DOHH2 (cell line): ENCODE measurements at regions not wholly inside any gene's neighbourhood (a gene's known extent, or its start where the extent isn't known, plus 50 kb on each side); places are given as distances from the start of the nearest gene placed in this dataset.

Experiments used
- H3F3A ChIP-seq: fragments of 200-600 bp; sonication (generic), shearing (Covaris generic); 2 replicates; pipeline ENCODE4 v1.6.0; 2016; ENCODE audit warnings: antibody characterized with exemption, mild to moderate bottlenecking; ENCODE audit not compliant: control insufficient read depth, insufficient read depth
- H3K27ac ChIP-seq: fragments of 200-600 bp; sonication (generic); 2 replicates; pipeline ENCODE4 v1.5.1; 2014; ENCODE audit warnings: low read depth, mild to moderate bottlenecking, low read length, moderate library complexity
- H3K27me3 ChIP-seq: fragments of 200-600 bp; sonication (generic); 2 replicates; pipeline ENCODE4 v1.6.1; 2014; ENCODE audit warnings: mild to moderate bottlenecking, low read length, mixed read lengths; ENCODE audit not compliant: control insufficient read depth
- H3K36me3 ChIP-seq: fragments of 200-600 bp; sonication (generic); 2 replicates; pipeline ENCODE4 v1.6.1; 2014; ENCODE audit warnings: mild to moderate bottlenecking, low read length, moderate library complexity, mixed read lengths; ENCODE audit not compliant: control insufficient read depth
- H3K4me1 ChIP-seq: fragments of 200-600 bp; sonication (generic); 2 replicates; pipeline ENCODE4 v1.6.1; 2014; ENCODE audit warnings: mild to moderate bottlenecking, low read length, mixed read lengths; ENCODE audit not compliant: control insufficient read depth
- H3K4me2 ChIP-seq: fragments of 200-600 bp; sonication (generic); 2 replicates; pipeline ENCODE4 v1.6.0; 2014; ENCODE audit warnings: mild to moderate bottlenecking, low read length, moderate library complexity
- H3K4me3 ChIP-seq: fragments of 200-600 bp; sonication (generic); 2 replicates; pipeline ENCODE4 v1.5.1; 2014; ENCODE audit warnings: mild to moderate bottlenecking, low read length, mixed read lengths
- H3K79me2 ChIP-seq: fragments of 200-600 bp; sonication (generic); 2 replicates; pipeline ENCODE4 v1.6.1; 2014; ENCODE audit warnings: mild to moderate bottlenecking, low read length, mixed read lengths; ENCODE audit not compliant: control insufficient read depth
- H3K9me2 ChIP-seq: fragments of 200-600 bp; sonication (generic); replicated peaks from 2 replicates; pipeline ENCODE4 v1.6.1; 2014; ENCODE audit warnings: mild to moderate bottlenecking, low read length, mixed read lengths; ENCODE audit not compliant: control insufficient read depth
- H3K9me3 ChIP-seq: fragments of 200-600 bp; sonication (generic); 2 replicates; pipeline ENCODE4 v1.6.1; 2014; ENCODE audit warnings: antibody characterized with exemption, low read length, mixed read lengths; ENCODE audit not compliant: control insufficient read depth, insufficient read depth
- H4K20me1 ChIP-seq: fragments of 200-600 bp; sonication (generic); 2 replicates; pipeline ENCODE4 v1.6.0; 2014; ENCODE audit warnings: low read depth, mild to moderate bottlenecking, antibody characterized with exemption, low read length, moderate library complexity; ENCODE audit not compliant: control insufficient read depth, insufficient read depth
- CTCF ChIP-seq: fragments of 200-600 bp; sonication (generic); IDR thresholded peaks from one replicate; pipeline ENCODE4 v1.5.1; 2014; ENCODE audit warnings: antibody characterized with exemption, mild to moderate bottlenecking, low read depth, low read length; ENCODE audit not compliant: poor library complexity, severe bottlenecking
- EZH2phosphoT487 ChIP-seq: fragments of 200-600 bp; sonication (generic); IDR thresholded peaks from 2 replicates; pipeline ENCODE4 v1.6.1; 2017; ENCODE audit warnings: borderline replicate concordance, mild to moderate bottlenecking, antibody characterized with exemption, low read length, moderate library complexity, mixed read lengths

- Histone ChIP-seq H3K4me1 (peaks cover 13% of the 10 kb centered on the region), H4K20me1 (no peaks in the 10 kb centered on the region), H3F3A (no peaks in the 10 kb centered on the region), H3K9me2 (no peaks in the 10 kb centered on the region), H3K36me3 (no peaks in the 10 kb centered on the region), H3K27ac (no peak overlapping the region), H3K79me2 (no peaks in the 10 kb centered on the region), H3K9me3 (no peaks in the 10 kb centered on the region), H3K4me3 (no peak overlapping the region), H3K27me3 (no peaks in the 10 kb centered on the region), H3K4me2 (no peak overlapping the region)
- no peak for TF ChIP-seq CTCF
- TF ChIP-seq EZH2phosphoT487, result no peak
Measured at GRCh38 chr6:90446164-90446563, 140.7 kb downstream of the MAP3K7 start.

- H3K79me2 ChIP-seq, result no peaks in the 10 kb centered on the region
- no peaks in the 10 kb centered on the region for H3K27me3 ChIP-seq
- H3K9me2 ChIP-seq, result no peaks in the 10 kb centered on the region
- no peaks in the 10 kb centered on the region for H3K36me3 ChIP-seq
- TF ChIP-seq CTCF, result no peak
- no peak for TF ChIP-seq EZH2phosphoT487
- H3K9me3 ChIP-seq, result no peaks in the 10 kb centered on the region
- no peak overlapping the region for H3K27ac ChIP-seq
- H3F3A ChIP-seq, result no peaks in the 10 kb centered on the region
- H3K4me3 ChIP-seq, result no peak overlapping the region
- no peaks in the 10 kb centered on the region for H4K20me1 ChIP-seq
- no peak overlapping the region for H3K4me2 ChIP-seq
- H3K4me1 ChIP-seq, result peaks cover 13% of the 10 kb centered on the region
Measured at GRCh38 chr6:90445533-90446108, 141.3 kb downstream of the MAP3K7 start.

- TF ChIP-seq CTCF (no peak), EZH2phosphoT487 (no peak)
- H3K36me3 ChIP-seq, result no peaks in the 10 kb centered on the region
- H3K27me3 ChIP-seq, result no peaks in the 10 kb centered on the region
- H4K20me1 ChIP-seq, result no peaks in the 10 kb centered on the region
- H3K79me2 ChIP-seq, result no peaks in the 10 kb centered on the region
- H3K4me1 ChIP-seq, result peaks cover 20% of the 10 kb centered on the region
- no peak overlapping the region for H3K27ac ChIP-seq
- no peak overlapping the region for H3K4me3 ChIP-seq
- H3F3A ChIP-seq, result no peaks in the 10 kb centered on the region
- H3K9me3 ChIP-seq, result no peaks in the 10 kb centered on the region
- H3K9me2 ChIP-seq, result no peaks in the 10 kb centered on the region
- H3K4me2 ChIP-seq, result no peak overlapping the region
Measured at GRCh38 chr6:90444160-90444714, 142.6 kb downstream of the MAP3K7 start.
